ENCODE measurements at regions not wholly inside any gene's neighbourhood (a gene's known extent, or its start where the extent isn't known, plus 50 kb on each side); places are given as distances from the start of the nearest gene placed in this dataset.

DNA sequence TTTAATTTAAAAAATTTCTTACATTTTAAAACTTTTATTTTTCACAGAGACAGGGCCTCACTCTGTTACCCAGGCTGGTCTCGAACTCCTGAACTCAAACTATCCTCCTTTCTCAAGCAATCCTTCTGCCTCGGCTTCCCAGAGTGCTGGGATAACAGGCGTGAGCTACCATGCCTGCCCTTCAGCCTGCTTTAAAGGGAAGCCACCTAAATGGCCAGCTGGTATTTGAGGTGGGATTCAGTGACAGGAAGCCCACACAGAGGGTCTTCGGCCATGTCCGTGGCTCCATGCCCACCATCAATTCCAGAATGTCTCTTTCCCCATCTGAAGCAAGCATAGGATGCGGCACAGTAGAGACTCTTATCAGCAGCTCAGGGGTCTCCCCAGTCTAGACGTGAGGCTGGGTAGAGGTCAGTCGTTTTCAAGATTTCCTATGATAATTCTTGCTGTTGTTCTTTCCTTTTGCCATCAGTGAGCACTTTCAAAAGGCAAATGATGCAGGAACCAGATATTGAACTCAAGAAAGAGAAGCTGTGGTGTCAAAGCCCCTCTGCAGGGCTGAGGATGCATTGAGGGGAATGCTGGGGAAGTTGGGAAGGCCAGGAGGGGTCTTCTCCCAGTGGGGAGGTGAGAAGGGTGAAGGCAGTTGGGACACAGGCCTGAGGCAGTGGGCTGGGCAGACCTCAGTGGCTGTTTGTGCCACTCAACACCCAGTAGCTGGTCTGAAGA is 291.5 kb upstream of the IGFBP3 start:
- DNase-seq (ENCODE audit: low read depth in 2 of 2) = no peak

DNA sequence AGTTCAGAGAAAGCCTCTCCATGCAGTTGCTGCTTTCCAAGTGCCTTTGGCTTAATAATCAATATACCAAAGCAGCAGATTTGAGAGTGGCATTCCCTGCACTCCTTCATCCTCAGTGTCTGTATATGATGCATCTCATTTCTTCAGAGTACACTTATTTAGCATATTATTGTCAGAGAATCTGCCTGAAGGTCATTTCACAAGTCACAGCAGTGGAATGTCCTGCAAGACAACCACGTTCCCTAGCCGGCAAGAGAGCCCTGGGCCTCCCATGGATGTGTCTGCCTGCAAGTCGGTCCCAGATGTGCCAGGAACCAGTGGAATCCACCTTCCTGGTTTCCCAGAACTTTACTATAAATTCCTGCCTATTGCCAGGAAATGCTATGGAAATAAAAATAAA is 289.4 kb upstream of the IGFBP3 start:
- no peak for DNase-seq (ENCODE audit: low read depth in 2 of 2)

DNA sequence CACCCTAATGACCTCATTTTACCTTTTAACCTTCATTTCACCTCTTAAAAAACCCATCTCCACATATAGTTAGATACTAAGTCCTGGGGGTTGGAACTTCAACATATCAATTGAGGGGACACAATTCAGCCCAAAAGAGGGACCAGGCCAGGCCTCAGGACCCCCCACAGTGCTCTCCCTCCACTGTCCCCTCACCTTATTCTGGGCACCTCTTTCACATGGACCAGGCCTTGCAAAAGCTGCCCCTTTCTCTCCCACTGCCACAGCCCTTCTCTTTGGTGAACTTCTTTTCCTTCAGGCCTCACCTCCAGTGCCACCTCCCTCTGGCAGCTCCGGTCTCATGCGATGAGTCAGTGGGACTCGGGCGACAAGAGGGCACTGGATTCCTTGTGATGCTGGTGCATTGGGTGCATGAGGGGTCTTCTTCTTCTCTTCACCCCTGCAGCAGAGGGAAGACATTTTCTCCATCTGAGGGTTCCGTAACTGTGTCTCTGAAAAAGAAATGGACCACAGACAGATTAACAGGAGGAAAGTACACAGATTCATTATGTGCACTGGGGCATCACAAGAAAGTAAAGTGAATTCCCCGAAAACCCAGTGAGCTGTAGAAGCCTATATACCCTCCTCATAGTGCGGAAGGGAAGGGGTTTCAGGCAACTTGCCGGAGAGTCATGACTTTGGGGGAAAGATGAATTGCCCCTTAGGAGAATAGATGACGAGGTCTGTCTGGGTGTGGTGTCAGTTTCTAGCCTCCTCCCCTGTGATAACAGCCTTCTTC is 288.7 kb upstream of the IGFBP3 start:
- no peak for DNase-seq (ENCODE audit: low read depth in 2 of 2)

DNA sequence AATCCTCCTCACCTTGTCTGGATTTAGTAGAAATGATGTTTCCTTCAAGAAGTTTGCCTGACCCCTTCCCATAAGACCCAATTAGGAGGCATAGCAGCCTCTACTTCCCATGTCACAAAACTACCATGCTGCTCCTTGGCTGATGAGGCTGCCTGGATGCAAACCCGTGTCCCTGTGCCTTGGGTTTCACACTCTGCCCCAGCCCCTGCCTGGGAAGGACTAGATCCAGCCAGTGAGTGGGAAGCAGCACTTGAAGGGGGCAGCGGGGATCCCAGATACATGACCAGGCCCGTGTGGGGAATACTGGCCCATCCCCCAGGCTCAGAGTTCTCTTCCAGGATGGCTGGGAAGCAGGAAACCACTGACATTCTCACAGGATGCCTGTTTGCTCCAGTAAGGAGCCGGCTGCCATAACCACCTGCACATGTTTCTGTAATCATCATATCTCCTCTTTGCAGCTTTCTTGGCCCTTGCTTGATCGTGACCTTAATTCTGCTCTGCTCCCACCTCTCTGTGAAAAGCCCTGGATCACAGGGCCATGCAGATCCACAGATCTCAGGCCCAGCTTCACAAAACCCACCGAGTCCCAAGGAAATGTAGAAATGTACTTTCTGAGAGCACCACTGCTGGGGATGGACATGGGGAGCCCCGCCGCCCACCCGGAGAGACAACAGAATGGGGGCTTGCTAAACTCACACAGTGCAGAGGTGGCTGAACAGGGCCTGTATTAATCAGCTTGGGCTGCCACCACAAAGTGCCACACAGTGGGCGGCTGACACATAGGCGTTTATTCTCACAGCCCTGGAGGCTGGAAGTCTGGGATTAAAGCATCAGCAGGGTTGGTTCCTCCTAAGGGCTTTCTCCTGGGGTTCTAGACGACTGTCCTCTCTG is 287.8 kb upstream of the IGFBP3 start:
- no peak for DNase-seq (ENCODE audit: low read depth in 2 of 2)

DNA sequence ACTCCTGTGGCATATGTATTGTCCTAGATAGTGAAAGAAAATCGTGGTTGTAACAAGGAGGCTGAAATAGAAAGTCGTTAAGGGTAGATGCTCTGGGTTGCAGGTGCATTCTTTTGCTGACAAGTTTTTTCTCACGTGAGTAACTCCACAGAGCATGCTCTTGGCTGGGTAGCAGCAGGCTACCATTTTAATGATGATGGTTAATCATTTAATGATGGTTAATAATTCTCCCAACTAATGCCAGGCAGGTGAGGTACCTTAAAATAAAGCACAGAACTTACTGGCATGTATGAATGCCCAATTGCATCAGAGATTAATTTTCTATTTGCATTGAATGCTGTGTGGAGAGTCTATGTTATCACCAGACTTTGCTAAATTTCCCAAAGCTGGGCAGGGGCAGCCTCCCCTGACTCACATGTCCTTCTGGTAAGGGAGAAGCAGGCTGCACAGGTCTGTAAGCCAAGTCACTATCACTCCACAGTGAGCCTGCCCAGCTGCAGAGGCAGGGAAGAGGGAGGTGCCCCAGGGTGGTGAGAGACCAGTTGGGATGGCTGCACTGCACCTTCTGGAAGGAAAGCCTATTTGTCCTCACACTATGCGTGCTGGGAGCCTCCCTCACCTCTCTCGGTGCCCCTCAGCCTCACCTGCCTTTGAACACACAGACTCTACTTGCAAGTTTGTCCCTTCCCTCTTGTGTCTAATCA is 287.0 kb upstream of the IGFBP3 start:
- DNase-seq (ENCODE audit: low read depth in 2 of 2) = no peak

DNA sequence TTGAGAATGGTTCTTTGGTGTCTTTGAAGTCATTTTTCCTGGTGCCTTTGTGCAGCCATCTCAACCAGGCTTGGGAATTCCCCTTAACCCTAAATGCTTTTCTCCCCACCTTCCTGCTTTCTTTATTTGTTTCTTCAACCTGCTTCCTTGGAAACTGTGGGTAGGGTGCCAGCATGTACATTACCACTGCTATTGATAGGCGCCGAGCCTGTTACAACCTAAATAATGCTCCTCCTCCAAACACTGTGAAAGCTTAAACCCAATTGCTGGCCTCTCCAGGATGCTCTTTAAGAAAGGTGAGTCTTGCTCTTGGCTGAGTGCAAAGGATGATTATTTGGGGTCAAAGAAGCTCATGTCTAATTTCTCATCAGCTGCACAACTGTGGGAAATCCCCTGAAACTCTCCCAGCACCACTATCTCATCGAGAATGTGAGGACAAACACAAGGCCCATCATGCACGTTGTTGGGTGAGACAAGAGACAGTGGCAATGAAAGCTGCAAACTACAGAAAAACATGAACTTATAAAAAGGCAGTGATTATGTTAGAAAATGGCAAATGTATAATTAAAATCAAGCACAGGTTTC is 285.5 kb upstream of the IGFBP3 start:
- no peak for DNase-seq (ENCODE audit: low read depth in 2 of 2)

DNA sequence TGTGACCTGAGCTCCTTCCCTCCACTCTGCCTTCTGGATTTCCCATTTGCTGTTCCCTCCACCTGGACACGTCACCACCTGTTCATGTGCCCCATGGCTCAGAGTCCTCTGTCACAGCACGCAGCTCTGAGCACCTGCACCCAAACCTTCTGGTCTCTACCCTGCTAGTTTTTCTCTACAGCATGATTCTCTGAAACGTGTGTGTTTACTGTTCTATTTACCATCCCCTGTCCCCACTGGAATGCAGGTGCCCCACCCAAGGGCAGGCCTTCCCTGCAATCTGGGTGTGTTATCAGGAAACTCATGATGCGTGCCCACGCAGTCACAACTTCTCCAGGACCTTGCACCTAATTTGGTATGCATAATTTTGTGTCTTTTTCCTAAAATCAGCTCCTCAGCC is 284.4 kb upstream of the IGFBP3 start:
- no peak for DNase-seq (ENCODE audit: low read depth in 2 of 2)

DNA sequence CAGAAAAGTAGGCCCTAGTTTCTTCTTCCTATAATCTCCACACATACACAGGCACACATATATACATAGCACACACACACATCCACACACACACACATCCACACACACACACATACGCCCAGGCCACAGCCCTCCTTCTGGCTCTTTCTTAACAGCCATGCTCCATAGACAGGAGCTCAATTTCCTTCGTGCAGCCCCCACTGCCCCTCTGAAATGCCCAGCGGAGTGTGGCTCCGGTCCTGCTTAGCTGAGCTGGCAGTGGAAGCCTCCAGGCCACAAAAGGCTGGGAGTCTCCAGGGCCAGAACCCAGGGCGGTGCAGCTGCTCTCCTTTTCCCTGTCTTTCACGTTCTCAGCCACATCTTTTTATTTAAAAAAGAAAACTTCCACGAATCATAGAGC is 282.9 kb upstream of the IGFBP3 start:
- DNase-seq (ENCODE audit: low read depth in 2 of 2) = no peak

DNA sequence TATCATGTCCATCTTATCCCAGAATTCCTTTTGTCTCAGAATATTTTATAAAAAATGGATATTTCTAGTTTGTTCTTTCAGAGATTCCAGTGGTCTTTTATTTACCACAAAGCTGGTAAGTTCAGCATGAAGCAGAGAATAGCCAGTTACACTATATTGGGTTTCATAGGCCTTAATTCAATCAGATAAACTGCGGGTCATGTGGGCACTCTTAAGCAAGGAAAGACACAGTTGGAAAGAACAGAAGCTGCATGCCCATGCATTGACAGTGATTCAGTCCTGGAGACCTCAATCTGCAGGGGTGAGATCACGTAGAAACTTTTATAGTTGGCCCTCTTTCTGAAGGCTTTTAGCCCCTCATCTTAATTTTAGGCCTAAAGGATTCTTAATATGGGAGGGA is 281.3 kb upstream of the IGFBP3 start:
- no peak for DNase-seq (ENCODE audit: low read depth in 2 of 2)

DNA sequence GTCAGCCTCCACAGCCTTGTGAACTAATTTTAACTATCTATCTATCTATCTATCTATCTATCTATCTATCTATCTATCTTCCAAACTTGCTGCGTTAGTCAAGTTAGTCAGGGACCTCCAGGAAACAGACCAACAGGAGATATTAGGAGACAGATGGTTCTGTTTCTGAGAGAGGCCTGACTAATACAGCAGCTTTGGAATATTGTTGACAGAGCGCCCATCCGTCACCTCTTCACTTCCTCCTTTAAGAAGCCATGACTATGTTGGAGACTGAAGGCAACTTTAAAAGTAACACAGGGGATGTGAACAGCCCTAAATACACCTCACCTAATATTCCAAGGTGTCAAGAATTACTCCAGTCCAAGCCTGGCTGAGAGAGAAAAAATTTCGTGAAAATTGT is 280.9 kb upstream of the IGFBP3 start:
- no peak for DNase-seq (ENCODE audit: low read depth in 2 of 2)

DNA sequence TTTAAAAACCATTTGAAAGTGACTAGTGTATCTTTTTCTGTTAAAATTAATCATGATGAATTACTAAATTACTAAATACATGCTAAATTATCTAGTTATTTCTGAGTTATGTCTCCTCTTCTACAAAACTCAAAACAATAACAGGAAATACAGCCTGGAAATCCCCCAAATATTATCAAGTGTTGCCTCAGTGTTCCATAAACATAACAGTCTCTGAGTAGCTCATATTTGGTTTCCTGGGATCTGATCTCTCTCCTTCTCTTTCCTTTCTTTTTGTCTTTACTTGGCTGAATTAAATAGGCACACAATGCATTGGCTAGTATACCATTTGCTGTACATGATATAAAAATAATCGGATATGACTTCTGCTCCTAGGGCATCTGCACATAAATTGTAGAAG is 277.6 kb upstream of the IGFBP3 start:
- no peak for DNase-seq (ENCODE audit: low read depth in 2 of 2)

DNA sequence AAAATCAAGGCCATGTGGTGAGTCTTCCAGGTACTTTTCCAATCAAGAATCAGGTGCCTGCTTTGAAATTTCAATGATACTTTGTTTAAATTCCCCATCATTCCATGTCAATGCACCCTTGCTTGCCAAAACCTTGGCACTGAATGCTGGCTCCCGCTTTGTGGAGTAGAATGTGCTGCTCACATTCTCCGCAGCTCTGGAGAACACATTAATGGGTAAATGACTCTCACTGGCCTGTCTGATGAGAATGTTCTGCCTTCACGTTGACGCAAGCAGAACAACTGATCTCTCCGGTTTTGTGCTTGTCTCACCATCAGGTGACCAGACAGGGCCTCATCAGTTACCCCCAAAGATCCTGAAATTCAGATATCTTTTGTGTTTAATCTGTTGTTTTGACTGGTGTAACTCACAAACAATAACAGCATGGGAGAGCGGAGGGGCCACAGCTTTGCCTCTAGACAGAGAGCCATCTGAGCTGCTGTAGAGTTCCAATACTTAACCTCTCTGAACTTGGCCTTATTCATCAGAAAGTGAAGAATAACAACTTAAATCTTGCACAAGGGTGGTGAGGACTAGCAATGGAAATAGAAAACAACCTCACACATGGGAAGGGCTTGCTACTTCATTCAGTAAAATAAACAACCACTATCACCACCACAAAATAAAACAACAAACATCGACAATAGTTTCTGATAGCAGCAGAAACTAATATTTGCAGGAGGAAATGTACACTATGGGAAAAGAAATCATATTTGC is 276.9 kb upstream of the IGFBP3 start:
- no peak for DNase-seq (ENCODE audit: low read depth in 2 of 2)

DNA sequence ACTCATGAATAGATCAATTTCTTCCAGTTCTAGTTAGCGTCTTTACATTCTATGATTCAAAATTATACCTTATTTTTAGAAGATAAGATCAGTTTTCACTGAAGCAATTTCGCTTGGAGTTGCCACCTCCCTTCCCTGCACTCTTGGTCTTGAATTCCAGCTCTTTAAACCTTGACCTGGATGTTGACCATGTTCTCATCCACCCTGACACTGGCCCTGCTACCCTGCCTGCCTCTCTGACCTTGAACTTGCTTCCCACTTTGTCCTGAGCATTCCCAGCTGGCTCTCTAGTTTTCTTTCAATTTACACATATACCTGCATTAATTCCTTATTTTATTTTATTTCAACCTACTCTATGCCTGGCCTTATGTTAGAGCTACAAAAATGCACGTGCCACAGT is 274.9 kb upstream of the IGFBP3 start:
- no peak for DNase-seq (ENCODE audit: low read depth in 2 of 2)

DNA sequence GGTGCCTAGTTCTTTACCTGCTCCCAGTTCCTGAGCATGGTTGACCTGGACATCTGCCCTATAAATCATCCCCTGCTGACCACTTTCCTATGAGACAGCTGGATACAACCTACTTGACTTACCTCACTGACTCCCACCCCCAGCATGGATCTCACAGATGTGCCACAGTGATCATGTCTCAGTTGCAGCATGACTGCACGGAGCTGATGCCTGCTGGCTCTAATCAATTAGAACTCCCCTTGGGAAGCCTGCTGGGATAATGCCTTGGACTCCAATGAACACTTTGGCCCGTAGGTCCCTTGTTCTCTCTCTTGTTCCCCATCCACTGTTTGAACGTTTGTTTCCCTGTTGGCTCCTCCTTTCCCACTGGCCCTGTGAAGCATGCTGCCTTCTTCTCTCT is 271.2 kb upstream of the IGFBP3 start:
- no peak for DNase-seq (ENCODE audit: low read depth in 2 of 2)

DNA sequence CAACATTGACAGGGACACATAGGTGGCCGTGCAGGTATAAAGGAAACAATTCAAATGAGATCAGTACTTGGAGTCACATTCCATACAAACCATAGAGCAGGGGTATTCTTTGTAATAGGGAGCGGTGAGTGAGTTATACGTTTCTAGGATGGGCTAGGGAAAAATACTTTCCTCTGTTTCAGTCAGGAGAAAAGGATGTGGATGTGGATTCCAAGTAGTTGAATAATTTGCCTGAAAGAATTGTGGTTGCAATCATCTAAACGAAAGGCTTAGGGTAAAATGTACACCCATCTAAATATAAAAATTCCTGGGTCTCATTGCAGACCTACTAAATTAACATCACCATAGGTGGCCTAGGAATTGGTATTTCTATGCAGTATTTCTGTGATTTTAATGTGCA is 270.7 kb upstream of the IGFBP3 start:
- no peak for DNase-seq (ENCODE audit: low read depth in 2 of 2)

DNA sequence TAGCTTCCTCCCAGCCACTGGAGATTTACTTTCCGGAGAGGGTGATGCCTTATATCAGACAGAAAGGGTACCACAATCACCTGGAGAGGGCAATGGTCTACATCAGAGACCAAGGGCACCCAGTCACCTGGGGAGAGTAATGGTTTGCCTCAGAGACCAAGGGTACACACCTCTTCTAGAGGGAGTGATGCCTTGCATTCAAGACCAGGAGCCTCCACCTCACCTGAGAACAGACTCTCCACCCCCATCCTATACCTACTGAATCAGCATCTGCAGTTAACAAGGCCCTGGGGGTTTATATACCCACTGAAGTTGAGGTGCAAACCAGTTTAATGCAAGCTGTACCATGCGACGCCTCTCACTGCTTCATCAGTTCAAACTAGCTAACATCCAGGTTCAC is 270.2 kb upstream of the IGFBP3 start:
- DNase-seq (ENCODE audit: low read depth in 2 of 2) = no peak

DNA sequence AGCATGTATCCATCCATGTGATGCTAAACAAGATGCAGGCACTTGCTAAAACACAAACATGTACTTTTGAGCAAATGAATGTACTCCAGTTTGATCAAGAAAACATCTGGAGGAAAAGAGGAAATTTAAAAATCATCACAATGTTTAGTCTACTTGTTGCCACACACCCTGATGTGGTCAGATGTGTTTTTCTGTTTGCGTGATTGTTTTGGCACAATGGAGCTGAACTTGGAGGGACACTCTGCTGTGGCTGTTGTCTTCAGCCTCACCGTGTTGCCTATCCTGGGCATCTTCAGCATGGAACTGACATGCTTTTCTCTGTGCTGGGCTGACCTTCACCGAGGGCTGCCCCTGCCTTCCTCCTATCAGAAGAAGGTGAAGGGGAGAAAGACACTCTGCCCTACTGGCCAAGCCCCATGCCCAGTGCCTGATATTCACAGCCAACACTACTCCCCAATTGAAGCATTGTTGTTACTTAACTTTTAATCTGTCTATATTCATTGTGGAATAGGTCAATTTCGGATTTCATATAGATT is 268.3 kb upstream of the IGFBP3 start:
- DNase-seq (ENCODE audit: low read depth in 2 of 2) = no peak

DNA sequence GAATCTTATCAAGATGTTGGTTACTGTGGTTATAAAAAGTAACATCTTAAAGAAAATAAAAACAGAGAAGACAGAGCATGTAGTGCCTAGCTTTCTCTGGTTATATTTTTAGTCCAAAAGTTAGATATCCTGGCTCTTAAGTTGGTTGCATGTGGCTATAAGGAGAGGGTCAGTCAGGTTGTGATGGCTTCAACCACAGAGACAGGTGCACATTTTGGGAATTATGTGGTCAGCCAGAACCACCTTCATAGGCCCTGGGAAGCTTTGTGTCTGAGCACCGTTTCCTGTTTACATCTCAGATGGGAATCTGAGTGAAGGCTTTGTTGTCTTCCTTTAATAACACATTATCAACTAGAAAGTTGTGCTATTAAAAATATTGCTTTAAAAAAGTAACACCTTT is 265.1 kb upstream of the IGFBP3 start:
- no peak for DNase-seq (ENCODE audit: low read depth in 2 of 2)

DNA sequence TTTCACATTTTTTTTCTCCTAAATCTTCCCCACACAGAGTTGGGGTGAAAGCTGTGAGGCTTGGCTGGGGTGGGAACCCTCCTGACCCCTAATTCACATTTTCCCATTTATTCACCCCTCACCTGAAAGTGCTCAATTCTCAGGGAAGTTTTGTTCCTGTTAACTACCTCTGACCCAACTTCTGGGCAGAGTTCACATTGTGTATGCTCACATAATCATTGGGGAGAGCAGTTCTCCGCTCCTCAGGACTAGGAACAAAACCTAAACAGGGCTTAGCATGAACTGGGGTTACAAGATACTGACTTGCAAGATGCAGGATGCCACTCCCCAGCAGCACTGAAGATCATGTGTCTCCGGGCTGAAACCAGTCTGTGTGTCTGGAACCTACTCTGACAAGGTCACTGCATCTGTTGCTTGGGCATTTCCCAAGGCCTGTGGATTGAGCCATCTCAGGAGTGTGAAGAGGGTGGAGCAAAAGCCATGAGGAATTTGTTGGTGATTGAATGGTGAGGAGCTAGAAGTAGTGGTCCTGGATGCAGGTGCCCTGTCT is 258.1 kb upstream of the IGFBP3 start:
- no peak for DNase-seq (ENCODE audit: low read depth in 2 of 2)

DNA sequence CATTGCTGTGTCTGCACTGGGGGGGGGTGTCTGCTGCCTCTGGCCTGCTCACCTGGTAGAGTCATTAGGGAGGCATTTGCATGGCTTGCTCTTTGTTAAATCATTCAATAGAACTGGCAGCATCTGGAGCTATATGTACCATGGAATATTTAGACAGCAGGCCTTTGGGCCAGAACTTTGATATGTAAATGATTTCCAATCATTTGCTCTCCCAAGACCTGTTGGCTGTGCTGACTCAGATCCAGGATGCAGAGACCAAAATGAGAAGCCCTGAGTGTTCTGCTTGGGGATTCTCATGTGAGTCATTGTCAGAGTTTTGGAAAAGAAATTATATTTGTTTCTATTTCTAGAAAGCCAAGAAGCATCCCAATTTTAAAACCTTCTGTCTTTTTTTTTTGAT is 257.6 kb upstream of the IGFBP3 start:
- DNase-seq (ENCODE audit: low read depth in 2 of 2) = no peak

Data from lung microvascular endothelial cell (primary cell).